HepG2 (cell line): ENCODE measurements at regions not wholly inside any gene's neighbourhood (a gene's known extent, or its start where the extent isn't known, plus 50 kb on each side); places are given as distances from the start of the nearest gene placed in this dataset.

Experiments used
- ATAC-seq: fragments of 200-7000 bp; cut with Tn5 transposase; 3 replicates; pipeline ENCODE4 v1.9.1; 2020; ENCODE audit warnings: mild to moderate bottlenecking, moderate library complexity
- BruUV-seq: library from RNA; stranded (reverse); fragments of 400-500 nt; replicated peaks from 2 replicates; lab custom pipeline; 2021; lab: Mats Ljungman, UMichigan
- CTCF ChIA-PET: fragments of 300-600 bp; formaldehyde crosslinking; extraction: SDS; loops from one replicate; lab custom pipeline; 2021; ENCODE audit warnings: low total read pairs, inconsistent platforms, low intra/inter-chr PET ratio; lab: Yijun Ruan, JAX
- POLR2A ChIA-PET: fragments of 350-600 bp; sonication (Branson Sonifier 250); formaldehyde crosslinking; loops from one replicate; lab custom pipeline; 2020; ENCODE audit warnings: antibody characterized with exemption, inconsistent platforms; lab: Yijun Ruan, JAX
- DNase-seq: peaks from one replicate; pipeline ENCODE4 v3.0.0-alpha.2; 2015; ENCODE audit warnings: low spot score
- FAIRE-seq: peaks from 3 replicates; lab custom pipeline; 2011; peaks lifted over from hg19 to GRCh38; lab: Jason Lieb, UNC
- H2AFZ ChIP-seq: one replicate; pipeline ENCODE4 v1.6.1; 2011; ENCODE audit warnings: low read length, inconsistent platforms
- H3K27ac ChIP-seq: fragments of 300-600 bp; 3 replicates; pipeline ENCODE4 v1.8.0; 2011; ENCODE audit warnings: mixed run types, mild to moderate bottlenecking, mixed read lengths, low read length, inconsistent platforms; ENCODE audit not compliant: insufficient read depth; ENCODE audit errors: extremely low read length
- H3K27me3 ChIP-seq, 2 experiments: fragments of 200-600 bp in 1 of 2; 2 replicates in 1 of 2; 3 replicates in 1 of 2; pipeline versions ENCODE4 v1.6.0 to v1.8.0; 2011; ENCODE audit warnings: low read length in 2 of 2, mild to moderate bottlenecking in 2 of 2, moderate library complexity in 2 of 2, inconsistent platforms in 1 of 2; ENCODE audit not compliant: insufficient read depth in 2 of 2, control insufficient read depth in 1 of 2
- H3K36me3 ChIP-seq, 2 experiments: fragments of 200-600 bp in 1 of 2; replicated peaks in 1 of 2; 2 replicates in 1 of 2; 3 replicates in 1 of 2; pipeline versions ENCODE4 v1.5.1 to v1.8.0; 2011; ENCODE audit warnings: low read length in 2 of 2, inconsistent platforms in 1 of 2; ENCODE audit not compliant: insufficient read depth in 2 of 2, control insufficient read depth in 1 of 2
- H3K4me1 ChIP-seq: 2 replicates; pipeline ENCODE4 v1.5.1; 2012; ENCODE audit warnings: low read length, inconsistent platforms; ENCODE audit not compliant: insufficient read depth
- H3K4me2 ChIP-seq: 2 replicates; pipeline ENCODE4 v1.6.0; 2011; ENCODE audit warnings: low read depth, low read length, inconsistent platforms
- H3K4me3 ChIP-seq, 3 experiments: fragments of 200-600 bp in 1 of 3; sonication (generic), shearing (Covaris generic) in 1 of 3; replicated peaks in 1 of 3; 2 replicates each; pipeline ENCODE4 v1.5.1; 2011 to 2016; ENCODE audit warnings: low read length in 3 of 3, inconsistent platforms in 2 of 3, low read depth in 2 of 3, mild to moderate bottlenecking in 2 of 3, control low read depth in 1 of 3, mixed read lengths in 1 of 3; ENCODE audit not compliant: insufficient read depth in 1 of 3
- H3K79me2 ChIP-seq: one replicate; pipeline ENCODE4 v1.6.1; 2011; ENCODE audit warnings: low read length, inconsistent platforms; ENCODE audit not compliant: insufficient read depth
- H3K9ac ChIP-seq: 2 replicates; pipeline ENCODE4 v1.6.0; 2011; ENCODE audit warnings: mild to moderate bottlenecking, low read depth, low read length, inconsistent platforms; ENCODE audit not compliant: insufficient read depth
- H3K9me3 ChIP-seq: 2 replicates; pipeline ENCODE4 v1.5.1; 2012; ENCODE audit warnings: mild to moderate bottlenecking, low read length
- H4K20me1 ChIP-seq: 2 replicates; pipeline ENCODE4 v1.6.0; 2011; ENCODE audit warnings: inconsistent platforms, mild to moderate bottlenecking, low read length, moderate library complexity; ENCODE audit not compliant: insufficient read depth
- BORCS8-MEF2B ChIP-seq: sonication (generic); formaldehyde crosslinking; IDR thresholded peaks from 2 replicates; pipeline ENCODE4 v1.8.0; 2022; ENCODE audit warnings: mild to moderate bottlenecking, missing genetic modification reagents
- HHEX ChIP-seq: IDR thresholded peaks from 2 replicates; pipeline ENCODE4 v1.6.1; 2016; ENCODE audit warnings: control low read depth
- HNRNPLL ChIP-seq: fragments of 200-400 bp; formaldehyde crosslinking; IDR thresholded peaks from 2 replicates; pipeline ENCODE4 v1.6.1; 2017; ENCODE audit warnings: mild to moderate bottlenecking, low read depth, low read length; ENCODE audit not compliant: poor library complexity, severe bottlenecking
- IKZF5 ChIP-seq: IDR thresholded peaks from 2 replicates; pipeline ENCODE4 v1.6.1; 2018; ENCODE audit warnings: missing genetic modification reagents, mild to moderate bottlenecking, missing compliant biosample characterization
- KAT2B ChIP-seq: fragments of 150-350 bp; IDR thresholded peaks from 2 replicates; pipeline ENCODE4 v1.6.1; 2014; ENCODE audit warnings: low read depth, low read length, borderline replicate concordance
- KAT8 ChIP-seq: IDR thresholded peaks from 2 replicates; pipeline ENCODE4 v1.6.1; 2016; ENCODE audit warnings: missing genetic modification reagents, missing compliant biosample characterization
- KDM6A ChIP-seq: IDR thresholded peaks from 2 replicates; pipeline ENCODE4 v1.6.1; 2016; ENCODE audit warnings: low read depth
- MLLT10 ChIP-seq: sonication (generic); formaldehyde crosslinking; IDR thresholded peaks from 2 replicates; pipeline ENCODE4 v1.4.0; 2020; ENCODE audit warnings: missing genetic modification reagents
- NRL ChIP-seq: sonication (generic); formaldehyde crosslinking; IDR thresholded peaks from 2 replicates; pipeline ENCODE4 v1.5.0; 2020; ENCODE audit warnings: missing genetic modification reagents, mild to moderate bottlenecking, moderate library complexity, borderline replicate concordance
- TCF7 ChIP-seq: sonication (generic); IDR thresholded peaks from 2 replicates; pipeline ENCODE4 v1.6.1; 2016; ENCODE audit warnings: antibody characterized with exemption, low read depth
- ZNF30 ChIP-seq: sonication (generic); formaldehyde crosslinking; IDR thresholded peaks from 2 replicates; pipeline ENCODE4 v1.5.0; 2020; ENCODE audit warnings: mild to moderate bottlenecking, missing genetic modification reagents
- ZNF343 ChIP-seq: sonication (generic); formaldehyde crosslinking; IDR thresholded peaks from 2 replicates; pipeline ENCODE4 v1.4.0; 2020; ENCODE audit warnings: mild to moderate bottlenecking, missing genetic modification reagents
- ZNF414 ChIP-seq: sonication (generic); formaldehyde crosslinking; IDR thresholded peaks from 2 replicates; pipeline ENCODE4 v1.5.0; 2020; ENCODE audit warnings: missing genetic modification reagents
- ZNF670 ChIP-seq: sonication (generic); formaldehyde crosslinking; IDR thresholded peaks from 2 replicates; pipeline ENCODE4 v1.8.0; 2022; ENCODE audit warnings: mild to moderate bottlenecking, missing genetic modification reagents, borderline replicate concordance
- ZNF704 ChIP-seq: sonication (generic); formaldehyde crosslinking; IDR thresholded peaks from 2 replicates; pipeline ENCODE4 v1.8.1; 2023; ENCODE audit warnings: mild to moderate bottlenecking, inconsistent platforms, moderate library complexity, missing genetic modification reagents, borderline replicate concordance
- ZNF749 ChIP-seq: sonication (generic); formaldehyde crosslinking; IDR thresholded peaks from 2 replicates; pipeline ENCODE4 v1.8.0; 2022; ENCODE audit warnings: mild to moderate bottlenecking, missing genetic modification reagents, moderate library complexity, borderline replicate concordance
- WGBS: methylation state at CpG from one replicate; pipeline ENCODE4 v1.1.6; 2017; ENCODE audit warnings: low lambda C conversion rate; 5-methylcytosine and 5-hydroxymethylcytosine counted together
- in situ Hi-C: cut with HindIII; loops from 2 replicates; pipeline ENCODE4 v1.10.0; 2017; ENCODE audit warnings: low pct_unique_long_range_greater_than_20kb; ENCODE audit not compliant: extremely low pct_ligation_motif_present
- intact Hi-C: fragments of 100-400 bp; cut with micrococcal nuclease; formaldehyde crosslinking; loops from one replicate; pipeline ENCODE4 v1.10.0; 2022; ENCODE audit not compliant: unreplicated experiment

GRCh38 chr3:15942462-15942861 is 144.7 kb upstream of the ANKRD28 start (continued):
- TF ChIP-seq KAT8 (CRISPR knock-in tag): no peak
- TF ChIP-seq KDM6A (CRISPR knock-in tag): no peak

GRCh38 chr3:15942936-15943335 is 145.2 kb upstream of the ANKRD28 start:
- no peaks in the 10 kb centered on the region for H3K79me2 ChIP-seq
- FAIRE-seq: no peak
- no peak for ATAC-seq
- no peaks in the 10 kb centered on the region for H3K9me3 ChIP-seq
- 67% methylated on average over 2 of the region's 2 CpGs for WGBS
- no peaks in the 10 kb centered on the region for H3K4me1 ChIP-seq
- no peak overlapping the region for H3K27ac ChIP-seq
- no peak overlapping the region for H3K4me3 ChIP-seq
- H3K4me2 ChIP-seq: no peak overlapping the region
- no peak overlapping the region for H3K9ac ChIP-seq
- BruUV-seq: no TSS peak
- ChIA-PET POLR2A (no interaction called here), CTCF (no interaction called here)
- no peaks in the 10 kb centered on the region for H3K36me3 ChIP-seq
- intact Hi-C loops: no loop called here
- no peak overlapping the region for H2AFZ ChIP-seq
- in situ Hi-C loops: no loop called here
- H3K27me3 ChIP-seq: no peaks in the 10 kb centered on the region
- H4K20me1 ChIP-seq: no peaks in the 10 kb centered on the region
- no peak for DNase-seq
- TF ChIP-seq TCF7 (no peak), ZNF343 (CRISPR knock-in tag) (no peak), IKZF5 (CRISPR knock-in tag) (no peak), KAT2B (no peak), MLLT10 (no peak), ZNF704 (no peak), BORCS8-MEF2B (CRISPR knock-in tag) (no peak), NRL (CRISPR knock-in tag) (no peak), ZNF30 (CRISPR knock-in tag) (no peak), HHEX (CRISPR knock-in tag) (no peak), ZNF414 (CRISPR knock-in tag) (no peak), HNRNPLL (no peak), ZNF670 (CRISPR knock-in tag) (no peak), ZNF749 (no peak)
